Upper lobe of left lung (tissue), 6 donors: ENCODE measurements at regions not wholly inside any gene's neighbourhood (a gene's known extent, or its start where the extent isn't known, plus 50 kb on each side); places are given as distances from the start of the nearest gene placed in this dataset.
A peak's percentile ranks its signal among the peaks of the same experiment; 100 is the strongest.

ENCODE experiments used
- ATAC-seq, 2 donors: fragments of 200-7000 bp; cut with Tn5 transposase; one replicate each; pipeline ENCODE4 v1.9.1; 2022; ENCODE audit warnings: mild to moderate bottlenecking in 2 of 2, moderate library complexity in 2 of 2; ENCODE audit not compliant: low FRiP score in 2 of 2
- DNase-seq, 2 donors: peaks; one replicate each; pipeline ENCODE4 v3.0.0-alpha.2; 2019 to 2020
- H3K27ac ChIP-seq, 4 donors: fragments of 200-600 bp; sonication (generic); one replicate each; pipeline ENCODE4 v1.5.1; 2016 to 2019
- H3K27me3 ChIP-seq, 4 donors: fragments of 200-600 bp; sonication (generic); one replicate each; pipeline ENCODE4 v1.5.1; 2017 to 2019
- H3K36me3 ChIP-seq, 4 donors: fragments of 200-600 bp; sonication (generic); one replicate each; pipeline ENCODE4 v1.5.1; 2016 to 2019
- H3K4me1 ChIP-seq, 4 donors: fragments of 200-600 bp; sonication (generic); one replicate each; pipeline ENCODE4 v1.5.1; 2018 to 2019
- H3K4me3 ChIP-seq, 4 donors: fragments of 200-600 bp; sonication (generic); one replicate each; pipeline ENCODE4 v1.5.1; 2017 to 2019; ENCODE audit warnings: mild to moderate bottlenecking in 2 of 4, moderate library complexity in 1 of 4
- H3K9me3 ChIP-seq, 4 donors: fragments of 200-600 bp; sonication (generic); one replicate each; pipeline ENCODE4 v1.5.1; 2018 to 2019
- EP300 ChIP-seq, 4 donors: sonication (generic); formaldehyde crosslinking; IDR thresholded peaks; one replicate each; pipeline ENCODE4 v1.5.1; 2017; ENCODE audit warnings: antibody characterized with exemption in 4 of 4, control low read depth in 2 of 4
- POLR2A ChIP-seq, 4 donors: fragments of 450-650 bp; IDR thresholded peaks; one replicate each; pipeline ENCODE4 v1.5.1; 2016 to 2017; ENCODE audit warnings: antibody characterized with exemption in 4 of 4, mild to moderate bottlenecking in 2 of 4
- POLR2AphosphoS5 ChIP-seq, 2 donors: sonication (generic); formaldehyde crosslinking; IDR thresholded peaks; one replicate each; pipeline ENCODE4 v1.5.1; 2017; ENCODE audit warnings: antibody characterized with exemption in 2 of 2
- WGBS, 2 donors: methylation state at CpG; one replicate each; pipeline ENCODE4 v1.1.5; 2017 to 2018; 5-methylcytosine and 5-hydroxymethylcytosine counted together
- TF ChIP-seq, protein P1 (sequence below), 6 experiments: fragments of 450-650 bp in 4 of 6; fragments of 200-600 bp in 2 of 6; sonication (generic) in 2 of 6; IDR thresholded peaks; one replicate each; pipeline ENCODE4 v1.5.1; 2016 to 2019; ENCODE audit warnings: antibody characterized with exemption in 6 of 6
- donor health status: DM: no; HTN: no; CAD: no; lungs with moderate emphysema.
- donor health status: DM: no; HTN: yes; CAD: no; lungs with severe emphysema.

DNA sequence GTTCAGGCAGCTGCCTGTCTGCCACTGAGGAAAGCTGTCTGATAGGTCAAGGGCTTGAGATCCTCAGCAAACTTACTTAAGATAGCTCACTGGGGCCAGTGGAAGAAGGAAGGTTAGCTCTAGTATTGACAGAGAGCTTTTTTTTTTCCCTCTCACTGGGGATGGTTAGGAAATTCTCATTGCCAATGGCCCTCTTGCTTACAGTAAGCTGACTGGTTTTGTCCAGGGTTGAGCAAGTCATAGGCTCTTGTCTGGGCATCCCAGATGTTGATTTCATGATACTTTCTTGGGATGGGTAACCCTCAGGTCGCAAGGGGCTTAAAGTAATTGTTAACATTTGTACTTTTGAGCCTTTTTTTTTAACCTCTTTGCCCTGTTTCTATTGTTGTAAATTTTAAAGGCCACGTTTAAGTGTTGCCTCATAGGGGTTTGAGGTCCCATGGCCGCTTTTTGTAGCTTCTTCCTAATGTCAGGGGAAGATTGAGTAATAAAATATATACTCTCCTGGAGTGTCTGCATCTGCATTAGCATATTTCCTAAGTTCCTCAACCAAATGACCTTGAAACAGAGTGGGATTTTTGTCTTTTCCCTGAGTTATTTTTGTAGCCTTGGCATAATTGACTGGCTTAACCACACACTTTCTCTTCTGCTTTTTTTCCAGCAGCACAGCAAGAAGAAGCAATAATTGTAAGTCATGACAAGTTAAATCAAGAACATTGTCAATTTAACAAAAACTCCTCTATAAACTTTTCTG lies 716.0 kb downstream of the LRFN5 start:
- H3K4me3 ChIP-seq: no peak overlapping the region
- TF ChIP-seq EP300 (IDR thresholded peaks at IDR 0.05) (no peak), POLR2A (IDR thresholded peaks at IDR 0.05) (no peak), POLR2AphosphoS5 (IDR thresholded peaks at IDR 0.05) (no peak)
- TF ChIP-seq, protein P1, sequence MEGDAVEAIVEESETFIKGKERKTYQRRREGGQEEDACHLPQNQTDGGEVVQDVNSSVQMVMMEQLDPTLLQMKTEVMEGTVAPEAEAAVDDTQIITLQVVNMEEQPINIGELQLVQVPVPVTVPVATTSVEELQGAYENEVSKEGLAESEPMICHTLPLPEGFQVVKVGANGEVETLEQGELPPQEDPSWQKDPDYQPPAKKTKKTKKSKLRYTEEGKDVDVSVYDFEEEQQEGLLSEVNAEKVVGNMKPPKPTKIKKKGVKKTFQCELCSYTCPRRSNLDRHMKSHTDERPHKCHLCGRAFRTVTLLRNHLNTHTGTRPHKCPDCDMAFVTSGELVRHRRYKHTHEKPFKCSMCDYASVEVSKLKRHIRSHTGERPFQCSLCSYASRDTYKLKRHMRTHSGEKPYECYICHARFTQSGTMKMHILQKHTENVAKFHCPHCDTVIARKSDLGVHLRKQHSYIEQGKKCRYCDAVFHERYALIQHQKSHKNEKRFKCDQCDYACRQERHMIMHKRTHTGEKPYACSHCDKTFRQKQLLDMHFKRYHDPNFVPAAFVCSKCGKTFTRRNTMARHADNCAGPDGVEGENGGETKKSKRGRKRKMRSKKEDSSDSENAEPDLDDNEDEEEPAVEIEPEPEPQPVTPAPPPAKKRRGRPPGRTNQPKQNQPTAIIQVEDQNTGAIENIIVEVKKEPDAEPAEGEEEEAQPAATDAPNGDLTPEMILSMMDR (IDR thresholded peaks at IDR 0.05): no peak
- H3K27me3 ChIP-seq: no peaks in the 10 kb centered on the region
- H3K9me3 ChIP-seq: no peaks in the 10 kb centered on the region
- H3K27ac ChIP-seq: no peak overlapping the region
- no peaks in the 10 kb centered on the region for H3K4me1 ChIP-seq
- ATAC-seq (peak in 1 of 2 donors; percentile 60), DNase-seq (no peak)
- WGBS, 2 donors: 46 to 57% methylated on average over 3 of the region's 3 CpGs
- no peaks in the 10 kb centered on the region for H3K36me3 ChIP-seq

DNA sequence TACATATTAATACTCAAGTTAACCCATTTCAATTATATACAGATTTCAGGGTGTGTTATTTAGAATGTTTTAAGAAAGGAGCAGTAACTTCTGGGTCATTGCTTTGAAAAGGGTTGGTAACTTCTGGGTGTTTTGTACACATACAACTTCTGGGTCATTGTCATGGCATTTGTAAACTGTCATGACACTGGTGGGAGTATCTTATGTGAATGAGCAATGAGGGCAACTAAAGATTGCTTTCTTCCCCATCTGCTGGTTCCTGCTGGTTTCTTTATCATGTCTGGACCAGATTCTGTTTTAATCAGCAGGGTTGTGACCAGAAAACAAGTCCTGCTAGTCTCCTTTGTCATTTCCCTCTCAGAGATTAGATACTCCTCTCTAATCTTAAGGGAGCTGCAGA lies 713.3 kb downstream of the LRFN5 start:
- no peak overlapping the region for H3K27ac ChIP-seq
- no peaks in the 10 kb centered on the region for H3K4me1 ChIP-seq
- no peaks in the 10 kb centered on the region for H3K36me3 ChIP-seq
- no peak for DNase-seq
- TF ChIP-seq POLR2A (IDR thresholded peaks at IDR 0.05): no peak
- no peak for TF ChIP-seq POLR2AphosphoS5 (IDR thresholded peaks at IDR 0.05)
- no peak for TF ChIP-seq EP300 (IDR thresholded peaks at IDR 0.05)
- no peaks in the 10 kb centered on the region for H3K9me3 ChIP-seq
- no peaks in the 10 kb centered on the region for H3K27me3 ChIP-seq
- H3K4me3 ChIP-seq: no peak overlapping the region
- ATAC-seq: no peak

DNA sequence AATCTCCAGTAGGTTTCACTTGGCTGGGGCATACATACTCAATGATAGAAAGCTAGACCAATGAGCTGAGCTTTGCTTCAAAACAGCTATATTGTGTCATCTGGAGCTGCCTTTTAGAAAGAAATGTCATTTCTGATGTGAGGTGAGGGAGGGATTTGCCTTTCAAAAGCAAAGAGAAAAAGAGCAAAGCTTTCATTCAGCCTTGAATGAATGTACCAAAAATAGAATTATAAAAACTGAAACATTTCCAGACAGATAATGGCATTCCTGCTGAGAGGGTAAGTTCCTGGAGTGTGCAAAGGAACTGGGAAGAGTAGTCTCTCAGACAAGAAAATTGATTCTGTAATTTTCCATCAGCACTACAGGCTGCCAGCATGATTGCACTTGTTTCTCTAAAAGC lies 710.0 kb downstream of the LRFN5 start:
- H3K9me3 ChIP-seq: no peaks in the 10 kb centered on the region
- TF ChIP-seq POLR2AphosphoS5 (IDR thresholded peaks at IDR 0.05) (no peak), EP300 (IDR thresholded peaks at IDR 0.05) (no peak), POLR2A (IDR thresholded peaks at IDR 0.05) (no peak)
- TF ChIP-seq, protein P1 (IDR thresholded peaks at IDR 0.05): no peak
- no peak overlapping the region for H3K27ac ChIP-seq
- no peaks in the 10 kb centered on the region for H3K27me3 ChIP-seq
- no peaks in the 10 kb centered on the region for H3K4me1 ChIP-seq
- H3K4me3 ChIP-seq: no peak overlapping the region
- no peaks in the 10 kb centered on the region for H3K36me3 ChIP-seq
- ATAC-seq: no peak
- no peak for DNase-seq

DNA sequence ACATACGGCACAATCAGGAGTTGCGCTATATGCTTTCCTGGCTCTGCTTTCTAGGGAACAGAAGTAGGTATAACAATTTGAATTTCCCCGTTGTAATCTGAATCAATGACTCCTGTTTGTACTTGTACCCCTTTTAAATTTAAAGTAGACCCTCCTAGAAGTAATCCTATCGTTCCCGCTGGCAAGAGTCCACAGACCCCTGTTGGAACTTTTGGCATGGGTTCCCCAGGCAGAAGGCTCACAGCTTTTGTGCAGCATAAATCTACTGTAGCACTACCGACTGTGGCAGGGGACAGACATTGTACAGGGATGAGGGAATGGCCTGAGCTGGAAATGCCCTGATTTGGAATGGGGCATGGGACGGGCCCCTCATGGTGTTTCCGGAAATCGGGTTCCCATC lies 705.2 kb downstream of the LRFN5 start:
- ATAC-seq: no peak
- H3K9me3 ChIP-seq: peaks cover 4 to 16% (median 11%) of the 10 kb centered on the region in 4 donors
- no peak for DNase-seq
- no peak overlapping the region for H3K27ac ChIP-seq
- H3K36me3 ChIP-seq: no peaks in the 10 kb centered on the region
- WGBS, 2 donors: 87 to 91% methylated on average over 9 of the region's 9 CpGs
- no peaks in the 10 kb centered on the region for H3K27me3 ChIP-seq
- H3K4me3 ChIP-seq: no peak overlapping the region
- H3K4me1 ChIP-seq: no peaks in the 10 kb centered on the region
- no peak for TF ChIP-seq EP300 (IDR thresholded peaks at IDR 0.05)
- no peak for TF ChIP-seq POLR2AphosphoS5 (IDR thresholded peaks at IDR 0.05)
- TF ChIP-seq POLR2A (IDR thresholded peaks at IDR 0.05): no peak
- TF ChIP-seq, protein P1 (IDR thresholded peaks at IDR 0.05): no peak

DNA sequence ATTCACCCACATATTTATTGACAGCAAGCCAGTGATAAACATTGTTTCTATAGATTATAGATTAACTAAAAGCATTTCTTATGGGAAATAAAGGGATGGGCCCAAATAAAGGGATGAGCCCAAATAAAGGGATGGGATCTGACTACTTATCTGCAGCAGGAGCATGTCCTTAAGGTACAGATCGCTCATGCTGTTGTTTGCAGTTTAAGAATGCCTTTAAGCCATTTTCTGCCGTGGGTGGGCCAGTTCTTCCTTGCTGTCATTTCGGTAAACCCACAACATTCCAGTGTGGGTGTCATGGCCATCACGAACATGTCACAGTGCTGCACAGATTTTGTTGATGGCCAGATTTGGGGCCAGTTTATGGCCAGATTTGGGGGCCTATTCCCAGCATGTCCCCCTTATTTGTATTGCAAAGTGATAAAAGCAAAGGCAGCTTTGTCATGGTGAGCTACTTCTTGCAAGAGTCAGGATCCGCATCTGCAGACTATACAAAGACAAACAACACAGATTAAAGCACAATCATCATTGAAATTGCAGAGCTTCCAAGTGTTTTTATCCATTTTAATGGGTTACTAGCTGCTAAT lies 700.7 kb downstream of the LRFN5 start:
- WGBS, 2 donors: 83 to 85% methylated on average over 5 of the region's 5 CpGs
- ATAC-seq (no peak), DNase-seq (no peak)
- Histone ChIP-seq H3K36me3 (no peaks in the 10 kb centered on the region), H3K4me1 (no peaks in the 10 kb centered on the region), H3K4me3 (no peak overlapping the region), H3K9me3 (peaks cover 4 to 16% (median 11%) of the 10 kb centered on the region in 4 donors), H3K27me3 (no peaks in the 10 kb centered on the region), H3K27ac (no peak overlapping the region)
- no peak for TF ChIP-seq POLR2A (IDR thresholded peaks at IDR 0.05)
- TF ChIP-seq, protein P1 (IDR thresholded peaks at IDR 0.05): no peak
- TF ChIP-seq POLR2AphosphoS5 (IDR thresholded peaks at IDR 0.05): no peak
- TF ChIP-seq EP300 (IDR thresholded peaks at IDR 0.05): no peak
